Nephron (organoid): ENCODE measurements at regions not wholly inside any gene's neighbourhood (a gene's known extent, or its start where the extent isn't known, plus 50 kb on each side); places are given as distances from the start of the nearest gene placed in this dataset.

Source experiments
- H3K27ac Mint-ChIP-seq, 3 experiments: 2 replicates each; pipeline ENCODE4 v1.8.0; 2020; ENCODE audit warnings: mixed read lengths in 3 of 3, mild to moderate bottlenecking in 2 of 3, moderate library complexity in 1 of 3
- H3K27me3 Mint-ChIP-seq: 2 replicates; pipeline ENCODE4 v1.8.0; 2021; ENCODE audit warnings: low read depth, mild to moderate bottlenecking, moderate library complexity, mixed read lengths
- H3K36me3 Mint-ChIP-seq: 2 replicates; pipeline ENCODE4 v1.8.0; 2020; ENCODE audit warnings: low read depth, mixed read lengths
- H3K4me1 Mint-ChIP-seq: 2 replicates; pipeline ENCODE4 v1.8.0; 2020; ENCODE audit warnings: mixed read lengths
- H3K4me3 Mint-ChIP-seq, 3 experiments: 2 replicates each; pipeline ENCODE4 v1.8.0; 2020; ENCODE audit warnings: mild to moderate bottlenecking in 3 of 3, mixed read lengths in 3 of 3, moderate library complexity in 2 of 3
- H3K9me3 Mint-ChIP-seq: 2 replicates; pipeline ENCODE4 v1.8.0; 2020; ENCODE audit warnings: mixed read lengths
- TF ChIP-seq, protein P1 (sequence below), 3 experiments: fragments of 200-600 bp; sonication (generic); IDR thresholded peaks; one replicate each; pipeline ENCODE4 v1.5.0; 2021; ENCODE audit warnings: antibody characterized with exemption in 3 of 3; ENCODE audit not compliant: unreplicated experiment in 3 of 3

DNA sequence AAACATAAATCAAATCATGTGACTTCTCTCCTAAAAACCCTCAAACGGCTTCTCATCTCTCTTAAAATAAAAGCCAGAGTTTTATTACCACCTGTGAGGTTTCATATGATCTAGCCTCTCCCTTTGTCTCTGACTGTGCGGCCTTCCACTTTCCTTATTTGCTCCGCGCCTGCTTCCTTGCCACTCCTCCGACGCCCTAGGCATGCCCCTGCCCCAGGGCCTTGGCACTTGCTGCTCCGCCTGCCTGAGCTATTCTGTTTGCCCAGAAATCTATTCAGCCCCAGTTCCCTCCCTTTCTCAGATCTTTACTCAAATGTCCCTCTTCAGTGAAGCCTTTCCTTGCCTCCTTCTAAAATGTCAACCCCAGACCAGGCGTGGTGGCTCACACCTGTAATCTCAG, 57.5 kb upstream of the DISP3 start:
- Mint-ChIP-seq H3K4me3 (no peak overlapping the region), H3K27me3 (peaks cover 30% of the 10 kb centered on the region), H3K36me3 (no peaks in the 10 kb centered on the region), H3K9me3 (no peaks in the 10 kb centered on the region), H3K27ac (no peak overlapping the region), H3K4me1 (peaks cover 23% of the 10 kb centered on the region)
- TF ChIP-seq, protein P1, sequence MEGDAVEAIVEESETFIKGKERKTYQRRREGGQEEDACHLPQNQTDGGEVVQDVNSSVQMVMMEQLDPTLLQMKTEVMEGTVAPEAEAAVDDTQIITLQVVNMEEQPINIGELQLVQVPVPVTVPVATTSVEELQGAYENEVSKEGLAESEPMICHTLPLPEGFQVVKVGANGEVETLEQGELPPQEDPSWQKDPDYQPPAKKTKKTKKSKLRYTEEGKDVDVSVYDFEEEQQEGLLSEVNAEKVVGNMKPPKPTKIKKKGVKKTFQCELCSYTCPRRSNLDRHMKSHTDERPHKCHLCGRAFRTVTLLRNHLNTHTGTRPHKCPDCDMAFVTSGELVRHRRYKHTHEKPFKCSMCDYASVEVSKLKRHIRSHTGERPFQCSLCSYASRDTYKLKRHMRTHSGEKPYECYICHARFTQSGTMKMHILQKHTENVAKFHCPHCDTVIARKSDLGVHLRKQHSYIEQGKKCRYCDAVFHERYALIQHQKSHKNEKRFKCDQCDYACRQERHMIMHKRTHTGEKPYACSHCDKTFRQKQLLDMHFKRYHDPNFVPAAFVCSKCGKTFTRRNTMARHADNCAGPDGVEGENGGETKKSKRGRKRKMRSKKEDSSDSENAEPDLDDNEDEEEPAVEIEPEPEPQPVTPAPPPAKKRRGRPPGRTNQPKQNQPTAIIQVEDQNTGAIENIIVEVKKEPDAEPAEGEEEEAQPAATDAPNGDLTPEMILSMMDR (IDR thresholded peaks at IDR 0.05; ENCODE audit: unreplicated experiment in 3 of 3): no peak

DNA sequence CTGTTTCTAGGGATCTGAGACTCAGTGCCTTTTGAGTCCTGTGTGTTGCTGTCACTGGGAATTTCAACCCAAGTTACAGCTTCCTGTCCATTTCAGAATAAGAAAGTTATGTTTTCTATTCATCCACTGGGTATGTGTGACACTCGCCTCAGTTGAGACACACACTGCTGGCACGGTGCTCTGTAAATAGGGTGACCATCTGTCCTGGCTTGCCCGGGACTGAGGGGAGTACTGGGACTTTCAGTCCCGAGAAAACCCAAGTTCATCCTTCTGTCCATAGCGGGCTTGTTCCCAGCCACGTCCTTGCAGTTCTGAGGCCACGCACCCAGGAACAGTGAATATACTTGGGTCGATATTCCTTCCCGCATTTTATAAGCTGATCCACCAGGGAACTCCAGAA, 56.3 kb upstream of the DISP3 start:
- peaks cover 30% of the 10 kb centered on the region for H3K27me3 Mint-ChIP-seq
- no peak overlapping the region for H3K27ac Mint-ChIP-seq
- H3K36me3 Mint-ChIP-seq: no peaks in the 10 kb centered on the region
- TF ChIP-seq, protein P1 (IDR thresholded peaks at IDR 0.05; ENCODE audit: unreplicated experiment in 3 of 3): no peak
- peaks cover 11% of the 10 kb centered on the region for H3K4me1 Mint-ChIP-seq
- H3K4me3 Mint-ChIP-seq: no peak overlapping the region
- no peaks in the 10 kb centered on the region for H3K9me3 Mint-ChIP-seq

DNA sequence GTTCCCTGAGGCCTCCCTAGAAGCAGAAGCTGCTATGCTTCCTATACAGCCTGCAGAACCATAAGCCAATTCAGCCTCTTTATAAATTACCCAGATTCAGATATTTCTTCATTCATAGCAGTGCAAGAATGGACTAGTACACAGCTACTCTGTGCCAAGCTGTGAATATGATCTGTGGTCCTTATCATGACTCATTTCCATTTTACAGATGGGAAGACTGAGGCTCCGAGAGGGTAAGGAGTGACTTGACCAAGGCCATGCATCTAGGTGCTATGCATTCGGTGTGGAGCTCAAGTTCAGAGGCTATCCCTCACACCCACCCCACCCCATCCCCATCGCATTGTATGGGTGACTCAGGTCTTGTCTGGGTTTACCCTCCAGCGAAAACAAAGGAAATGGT, 52.3 kb upstream of the DISP3 start:
- H3K27me3 Mint-ChIP-seq: peaks cover 14% of the 10 kb centered on the region
- H3K4me1 Mint-ChIP-seq: no peaks in the 10 kb centered on the region
- no peaks in the 10 kb centered on the region for H3K9me3 Mint-ChIP-seq
- TF ChIP-seq, protein P1 (IDR thresholded peaks at IDR 0.05; ENCODE audit: unreplicated experiment in 3 of 3): no peak
- no peak overlapping the region for H3K27ac Mint-ChIP-seq
- no peak overlapping the region for H3K4me3 Mint-ChIP-seq
- H3K36me3 Mint-ChIP-seq: no peaks in the 10 kb centered on the region

DNA sequence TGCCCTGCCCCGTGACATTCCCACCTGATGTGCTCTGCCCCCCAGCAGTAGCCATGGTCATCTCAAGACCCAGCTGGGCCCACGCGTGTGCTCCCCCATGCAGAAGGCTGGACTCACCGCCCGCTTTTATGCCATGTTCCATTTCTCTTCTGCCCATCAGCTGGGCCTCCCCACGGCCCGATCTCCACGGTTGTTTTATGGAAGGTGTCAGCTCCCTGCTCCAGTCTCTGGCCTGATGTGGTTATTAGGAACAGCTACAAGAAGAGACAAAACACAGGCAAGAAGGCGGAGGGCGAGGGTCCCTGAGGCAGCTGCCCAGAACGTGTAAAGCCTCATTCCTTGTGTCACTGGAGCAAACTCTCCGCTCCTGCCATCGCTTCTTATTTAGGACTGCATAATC, 50.2 kb upstream of the DISP3 start:
- H3K27me3 Mint-ChIP-seq: peaks cover 28% of the 10 kb centered on the region

More for the DNA sequence above, 50.2 kb upstream of the DISP3 start:
- Mint-ChIP-seq H3K36me3 (no peaks in the 10 kb centered on the region), H3K4me1 (no peaks in the 10 kb centered on the region), H3K4me3 (no peak overlapping the region), H3K27ac (no peak overlapping the region), H3K9me3 (no peaks in the 10 kb centered on the region)
- TF ChIP-seq, protein P1 (IDR thresholded peaks at IDR 0.05; ENCODE audit: unreplicated experiment in 3 of 3): no peak
